Stomach (tissue), 8 donors: ENCODE measurements at regions not wholly inside any gene's neighbourhood (a gene's known extent, or its start where the extent isn't known, plus 50 kb on each side); places are given as distances from the start of the nearest gene placed in this dataset.

ENCODE experiments used
- DNase-seq, 2 donors: peaks; one replicate each; pipeline versions ENCODE4 v3.0.0 to v3.0.0-alpha.2; 2013 to 2019
- H3K27ac ChIP-seq, 5 donors: fragments of 200-600 bp in 4 of 5; sonication (generic) in 4 of 5; one replicate each; pipeline ENCODE4 v1.5.1; 2013 to 2019; ENCODE audit warnings: mild to moderate bottlenecking in 1 of 5, moderate library complexity in 1 of 5
- H3K27me3 ChIP-seq, 3 donors: fragments of 200-600 bp; sonication (generic); one replicate each; pipeline ENCODE4 v1.5.1; 2017 to 2019; ENCODE audit warnings: mixed run types in 1 of 3
- H3K36me3 ChIP-seq, 4 donors: fragments of 200-600 bp; sonication (generic); 1 replicate in 3 of 4; 2 replicates in 1 of 4; pipeline ENCODE4 v1.5.1; 2016 to 2019
- H3K4me1 ChIP-seq, 4 donors: fragments of 200-600 bp; sonication (generic); one replicate each; pipeline ENCODE4 v1.5.1; 2016 to 2019
- H3K4me3 ChIP-seq, 4 donors: fragments of 200-600 bp; sonication (generic) in 3 of 4; one replicate each; pipeline ENCODE4 v1.5.1; 2016 to 2019; ENCODE audit warnings: mild to moderate bottlenecking in 1 of 4
- H3K9me3 ChIP-seq, 4 donors: fragments of 200-600 bp; sonication (generic); one replicate each; pipeline ENCODE4 v1.5.1; 2016 to 2019
- CTCF ChIP-seq, 7 experiments: fragments of 450-650 bp in 4 of 7; fragments of 200-600 bp in 3 of 7; sonication (generic) in 3 of 7; IDR thresholded peaks; one replicate each; pipeline ENCODE4 v1.5.1; 2016 to 2019; ENCODE audit warnings: antibody characterized with exemption in 7 of 7, control low read depth in 2 of 7, mild to moderate bottlenecking in 1 of 7
- EP300 ChIP-seq: sonication (generic); formaldehyde crosslinking; IDR thresholded peaks from one replicate; pipeline ENCODE4 v1.6.1; 2017; ENCODE audit warnings: antibody characterized with exemption
- POLR2A ChIP-seq, 4 donors: fragments of 450-650 bp; IDR thresholded peaks; one replicate each; pipeline ENCODE4 v1.6.1; 2016; ENCODE audit warnings: antibody characterized with exemption in 4 of 4, control low read depth in 2 of 4, mild to moderate bottlenecking in 1 of 4, moderate library complexity in 1 of 4
- POLR2AphosphoS5 ChIP-seq, 3 donors: sonication (generic); formaldehyde crosslinking; IDR thresholded peaks; one replicate each; pipeline ENCODE4 v1.6.1; 2016; ENCODE audit warnings: antibody characterized with exemption in 3 of 3
- WGBS, 5 donors: extraction: QIAGEN DNeasy Blood & Tissue Kit in 3 of 5; methylation state at CpG; one replicate each; pipeline versions ENCODE4 v1.1.5 to v1.1.7; 2013 to 2018; 5-methylcytosine and 5-hydroxymethylcytosine counted together
- intact Hi-C: fragments of 100-400 bp; cut with DNase I; formaldehyde crosslinking; loops from one replicate; pipeline ENCODE4 v1.15.1; 2023; ENCODE audit warnings: low total_unique reads
- donor health status: healthy with polysubstance abuse.
- donor health status: Bipolar disorder and iron deficiency.
- donor health status: healthy.

GRCh38 chr5:40266952-40267351, 412.8 kb upstream of the PTGER4 start:
- Histone ChIP-seq H3K36me3 (no peaks in the 10 kb centered on the region), H3K27ac (no peak overlapping the region), H3K4me3 (no peak overlapping the region), H3K27me3 (no peaks in the 10 kb centered on the region), H3K4me1 (no peaks in the 10 kb centered on the region), H3K9me3 (no peaks in the 10 kb centered on the region)
- TF ChIP-seq EP300 (no peak), POLR2A (IDR thresholded peaks at IDR 0.05) (no peak), CTCF (IDR thresholded peaks at IDR 0.05) (no peak)
- DNase-seq = no peak
- intact Hi-C loops = no loop called here
- WGBS, 5 donors = 91 to 98% (median 96%) methylated on average over 2 of the region's 2 CpGs

GRCh38 chr5:40261984-40262383, 417.7 kb upstream of the PTGER4 start:
- no peak overlapping the region for H3K27ac ChIP-seq
- no peaks in the 10 kb centered on the region for H3K27me3 ChIP-seq
- H3K4me1 ChIP-seq = peaks cover 0 to 7% (median 0%) of the 10 kb centered on the region in 4 donors
- intact Hi-C loops = no loop called here
- WGBS, 5 donors = 96 to 100% (median 97%) methylated on average over 1 of the region's 1 CpG
- no peak overlapping the region for H3K4me3 ChIP-seq
- no peaks in the 10 kb centered on the region for H3K36me3 ChIP-seq
- DNase-seq = no peak
- no peaks in the 10 kb centered on the region for H3K9me3 ChIP-seq
- no peak for TF ChIP-seq POLR2A (IDR thresholded peaks at IDR 0.05)
- no peak for TF ChIP-seq CTCF (IDR thresholded peaks at IDR 0.05)
- no peak for TF ChIP-seq EP300
- TF ChIP-seq POLR2AphosphoS5 (IDR thresholded peaks at IDR 0.05) = no peak

GRCh38 chr5:40260361-40260760, 419.4 kb upstream of the PTGER4 start:
- Histone ChIP-seq H3K4me1 (peaks cover 0 to 7% (median 0%) of the 10 kb centered on the region in 4 donors), H3K9me3 (no peaks in the 10 kb centered on the region), H3K4me3 (no peak overlapping the region), H3K36me3 (no peaks in the 10 kb centered on the region), H3K27ac (no peak overlapping the region), H3K27me3 (no peaks in the 10 kb centered on the region)
- peak; percentile 34 to 43 for DNase-seq
- TF ChIP-seq POLR2AphosphoS5 (IDR thresholded peaks at IDR 0.05) (no peak), POLR2A (IDR thresholded peaks at IDR 0.05) (no peak), EP300 (no peak), CTCF (IDR thresholded peaks at IDR 0.05) (no peak)
- 17 to 38% (median 29%) methylated on average over 4 of the region's 4 CpGs for WGBS, 5 donors
- intact Hi-C loops = no loop called here

- 69 to 96% (median 89%) methylated on average over 1 of the region's 1 CpG for WGBS, 5 donors
- Histone ChIP-seq H3K27me3 (no peaks in the 10 kb centered on the region), H3K4me1 (peaks cover 0 to 7% (median 0%) of the 10 kb centered on the region in 4 donors), H3K4me3 (no peak overlapping the region), H3K36me3 (no peaks in the 10 kb centered on the region), H3K27ac (peak overlapping the region in 1 of 5 donors; percentile 1), H3K9me3 (no peaks in the 10 kb centered on the region)
- no peak for TF ChIP-seq CTCF (IDR thresholded peaks at IDR 0.05)
- TF ChIP-seq POLR2AphosphoS5 (IDR thresholded peaks at IDR 0.05) = no peak
- TF ChIP-seq POLR2A (IDR thresholded peaks at IDR 0.05) = no peak
- TF ChIP-seq EP300 = no peak
- intact Hi-C loops = no loop called here
- no peak for DNase-seq
Observed at GRCh38 chr5:40258222-40258621, 421.5 kb upstream of the PTGER4 start.
